ENCODE measurements at regions not wholly inside any gene's neighbourhood (a gene's known extent, or its start where the extent isn't known, plus 50 kb on each side); places are given as distances from the start of the nearest gene placed in this dataset.
A peak's percentile ranks its signal among the peaks of the same experiment; 100 is the strongest.

DNA sequence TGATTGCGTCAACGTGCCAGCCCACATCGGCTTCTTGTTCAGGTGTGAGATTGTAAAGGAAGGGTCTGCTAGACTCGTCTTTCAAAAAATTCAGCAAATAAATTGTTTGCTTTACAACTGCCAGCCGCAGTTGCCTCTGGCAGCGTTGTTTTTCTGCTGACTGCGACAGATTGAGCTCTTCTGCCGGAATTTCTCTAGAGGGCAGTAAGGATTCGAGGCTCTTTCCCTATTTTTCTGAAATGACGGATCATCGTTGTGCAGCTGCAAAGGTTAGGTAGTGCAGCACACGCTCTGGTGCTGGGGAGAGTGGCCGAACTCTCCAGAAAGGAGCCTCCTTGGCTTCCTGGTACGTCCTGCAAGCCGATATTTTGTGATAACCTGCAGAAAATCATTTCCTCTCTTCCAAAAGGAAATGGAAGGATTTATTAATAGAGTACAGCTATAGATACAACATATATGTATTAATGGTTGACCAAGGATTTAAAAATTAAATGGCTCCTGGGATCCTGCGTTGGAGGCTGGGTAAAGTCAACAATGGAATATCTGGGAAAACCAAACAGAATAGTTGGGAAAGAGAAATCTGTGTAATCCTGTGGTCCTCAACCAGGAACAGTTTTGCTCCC, 121.9 kb upstream of the ZFP64 start (continued):
- TF ChIP-seq, protein P1, sequence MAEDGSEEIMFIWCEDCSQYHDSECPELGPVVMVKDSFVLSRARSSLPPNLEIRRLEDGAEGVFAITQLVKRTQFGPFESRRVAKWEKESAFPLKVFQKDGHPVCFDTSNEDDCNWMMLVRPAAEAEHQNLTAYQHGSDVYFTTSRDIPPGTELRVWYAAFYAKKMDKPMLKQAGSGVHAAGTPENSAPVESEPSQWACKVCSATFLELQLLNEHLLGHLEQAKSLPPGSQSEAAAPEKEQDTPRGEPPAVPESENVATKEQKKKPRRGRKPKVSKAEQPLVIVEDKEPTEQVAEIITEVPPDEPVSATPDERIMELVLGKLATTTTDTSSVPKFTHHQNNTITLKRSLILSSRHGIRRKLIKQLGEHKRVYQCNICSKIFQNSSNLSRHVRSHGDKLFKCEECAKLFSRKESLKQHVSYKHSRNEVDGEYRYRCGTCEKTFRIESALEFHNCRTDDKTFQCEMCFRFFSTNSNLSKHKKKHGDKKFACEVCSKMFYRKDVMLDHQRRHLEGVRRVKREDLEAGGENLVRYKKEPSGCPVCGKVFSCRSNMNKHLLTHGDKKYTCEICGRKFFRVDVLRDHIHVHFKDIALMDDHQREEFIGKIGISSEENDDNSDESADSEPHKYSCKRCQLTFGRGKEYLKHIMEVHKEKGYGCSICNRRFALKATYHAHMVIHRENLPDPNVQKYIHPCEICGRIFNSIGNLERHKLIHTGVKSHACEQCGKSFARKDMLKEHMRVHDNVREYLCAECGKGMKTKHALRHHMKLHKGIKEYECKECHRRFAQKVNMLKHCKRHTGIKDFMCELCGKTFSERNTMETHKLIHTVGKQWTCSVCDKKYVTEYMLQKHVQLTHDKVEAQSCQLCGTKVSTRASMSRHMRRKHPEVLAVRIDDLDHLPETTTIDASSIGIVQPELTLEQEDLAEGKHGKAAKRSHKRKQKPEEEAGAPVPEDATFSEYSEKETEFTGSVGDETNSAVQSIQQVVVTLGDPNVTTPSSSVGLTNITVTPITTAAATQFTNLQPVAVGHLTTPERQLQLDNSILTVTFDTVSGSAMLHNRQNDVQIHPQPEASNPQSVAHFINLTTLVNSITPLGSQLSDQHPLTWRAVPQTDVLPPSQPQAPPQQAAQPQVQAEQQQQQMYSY (CRISPR knock-in tag; IDR thresholded peaks at IDR 0.05), result no peak
- TF ChIP-seq KMT2A (CRISPR knock-in tag; IDR thresholded peaks at IDR 0.05), result no peak
- TF ChIP-seq ZNF891 (CRISPR knock-in tag; IDR thresholded peaks at IDR 0.05), result no peak
- TF ChIP-seq PTBP1 (IDR thresholded peaks at IDR 0.05; ENCODE audit: low read depth, low read length, poor library complexity, severe bottlenecking), result no peak
- no peak for TF ChIP-seq ZBTB1 (CRISPR knock-in tag; IDR thresholded peaks at IDR 0.05; ENCODE audit: borderline replicate concordance)
- 0 out of 2 replicates have a peak, but pooled peaks have one; percentile 30 for TF ChIP-seq ZNF331 (CRISPR knock-in tag; IDR thresholded peaks at IDR 0.05)
- no peak for TF ChIP-seq MXI1 (IDR thresholded peaks at IDR 0.05; ENCODE audit: borderline replicate concordance, low read depth, low read length)
- no peak for TF ChIP-seq U2AF2 (IDR thresholded peaks at IDR 0.05; ENCODE audit: low read depth, low read length)
- no peak for TF ChIP-seq ZNF781 (CRISPR knock-in tag; IDR thresholded peaks at IDR 0.05; ENCODE audit: borderline replicate concordance, not compliant biosample characterization)
- TF ChIP-seq TMF1 (CRISPR knock-in tag; IDR thresholded peaks at IDR 0.05; ENCODE audit: low read depth), result no peak
- no peak for TF ChIP-seq ZEB1 (IDR thresholded peaks at IDR 0.05; ENCODE audit: insufficient replicate concordance, low read depth)
- TF ChIP-seq ZMYM4 (CRISPR knock-in tag; IDR thresholded peaks at IDR 0.05), result 0 out of 2 replicates have a peak, but pooled peaks have one; percentile 41
- no peak for TF ChIP-seq TCF7L2 (IDR thresholded peaks at IDR 0.05; ENCODE audit: low read depth, low read length)
- TF ChIP-seq, protein P2, sequence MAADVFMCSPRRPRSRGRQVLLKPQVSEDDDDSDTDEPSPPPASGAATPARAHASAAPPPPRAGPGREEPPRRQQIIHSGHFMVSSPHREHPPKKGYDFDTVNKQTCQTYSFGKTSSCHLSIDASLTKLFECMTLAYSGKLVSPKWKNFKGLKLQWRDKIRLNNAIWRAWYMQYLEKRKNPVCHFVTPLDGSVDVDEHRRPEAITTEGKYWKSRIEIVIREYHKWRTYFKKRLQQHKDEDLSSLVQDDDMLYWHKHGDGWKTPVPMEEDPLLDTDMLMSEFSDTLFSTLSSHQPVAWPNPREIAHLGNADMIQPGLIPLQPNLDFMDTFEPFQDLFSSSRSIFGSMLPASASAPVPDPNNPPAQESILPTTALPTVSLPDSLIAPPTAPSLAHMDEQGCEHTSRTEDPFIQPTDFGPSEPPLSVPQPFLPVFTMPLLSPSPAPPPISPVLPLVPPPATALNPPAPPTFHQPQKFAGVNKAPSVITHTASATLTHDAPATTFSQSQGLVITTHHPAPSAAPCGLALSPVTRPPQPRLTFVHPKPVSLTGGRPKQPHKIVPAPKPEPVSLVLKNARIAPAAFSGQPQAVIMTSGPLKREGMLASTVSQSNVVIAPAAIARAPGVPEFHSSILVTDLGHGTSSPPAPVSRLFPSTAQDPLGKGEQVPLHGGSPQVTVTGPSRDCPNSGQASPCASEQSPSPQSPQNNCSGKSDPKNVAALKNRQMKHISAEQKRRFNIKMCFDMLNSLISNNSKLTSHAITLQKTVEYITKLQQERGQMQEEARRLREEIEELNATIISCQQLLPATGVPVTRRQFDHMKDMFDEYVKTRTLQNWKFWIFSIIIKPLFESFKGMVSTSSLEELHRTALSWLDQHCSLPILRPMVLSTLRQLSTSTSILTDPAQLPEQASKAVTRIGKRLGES (CRISPR knock-in tag; IDR thresholded peaks at IDR 0.05; ENCODE audit: borderline replicate concordance), result no peak
- TF ChIP-seq, protein P3, sequence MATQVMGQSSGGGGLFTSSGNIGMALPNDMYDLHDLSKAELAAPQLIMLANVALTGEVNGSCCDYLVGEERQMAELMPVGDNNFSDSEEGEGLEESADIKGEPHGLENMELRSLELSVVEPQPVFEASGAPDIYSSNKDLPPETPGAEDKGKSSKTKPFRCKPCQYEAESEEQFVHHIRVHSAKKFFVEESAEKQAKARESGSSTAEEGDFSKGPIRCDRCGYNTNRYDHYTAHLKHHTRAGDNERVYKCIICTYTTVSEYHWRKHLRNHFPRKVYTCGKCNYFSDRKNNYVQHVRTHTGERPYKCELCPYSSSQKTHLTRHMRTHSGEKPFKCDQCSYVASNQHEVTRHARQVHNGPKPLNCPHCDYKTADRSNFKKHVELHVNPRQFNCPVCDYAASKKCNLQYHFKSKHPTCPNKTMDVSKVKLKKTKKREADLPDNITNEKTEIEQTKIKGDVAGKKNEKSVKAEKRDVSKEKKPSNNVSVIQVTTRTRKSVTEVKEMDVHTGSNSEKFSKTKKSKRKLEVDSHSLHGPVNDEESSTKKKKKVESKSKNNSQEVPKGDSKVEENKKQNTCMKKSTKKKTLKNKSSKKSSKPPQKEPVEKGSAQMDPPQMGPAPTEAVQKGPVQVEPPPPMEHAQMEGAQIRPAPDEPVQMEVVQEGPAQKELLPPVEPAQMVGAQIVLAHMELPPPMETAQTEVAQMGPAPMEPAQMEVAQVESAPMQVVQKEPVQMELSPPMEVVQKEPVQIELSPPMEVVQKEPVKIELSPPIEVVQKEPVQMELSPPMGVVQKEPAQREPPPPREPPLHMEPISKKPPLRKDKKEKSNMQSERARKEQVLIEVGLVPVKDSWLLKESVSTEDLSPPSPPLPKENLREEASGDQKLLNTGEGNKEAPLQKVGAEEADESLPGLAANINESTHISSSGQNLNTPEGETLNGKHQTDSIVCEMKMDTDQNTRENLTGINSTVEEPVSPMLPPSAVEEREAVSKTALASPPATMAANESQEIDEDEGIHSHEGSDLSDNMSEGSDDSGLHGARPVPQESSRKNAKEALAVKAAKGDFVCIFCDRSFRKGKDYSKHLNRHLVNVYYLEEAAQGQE (IDR thresholded peaks at IDR 0.05; ENCODE audit: borderline replicate concordance in 1 of 2, low read depth in 1 of 2, low read length in 2 of 2), result no peak
- 0 out of 2 replicates have a peak, but pooled peaks have one; percentile 33 for TF ChIP-seq RBAK (CRISPR knock-in tag; IDR thresholded peaks at IDR 0.05)
- TF ChIP-seq NR1H2 (CRISPR knock-in tag; IDR thresholded peaks at IDR 0.05; ENCODE audit: borderline replicate concordance, low read depth), result no peak
- TF ChIP-seq MBD4 (IDR thresholded peaks at IDR 0.05; ENCODE audit: borderline replicate concordance, low read length), result no peak
